ENCODE measurements at regions not wholly inside any gene's neighbourhood (a gene's known extent, or its start where the extent isn't known, plus 50 kb on each side); places are given as distances from the start of the nearest gene placed in this dataset.

- no peak for DNase-seq (ENCODE audit: low read depth)
Measured at GRCh38 chr14:86521843-86522242, 991.9 kb downstream of the FLRT2 start.

- no peak for DNase-seq (ENCODE audit: low read depth)
Measured at GRCh38 chr14:86521031-86521730, 991.2 kb downstream of the FLRT2 start.

GRCh38 chr14:86518298-86518697, 988.4 kb downstream of the FLRT2 start:
- DNase-seq (ENCODE audit: low read depth) = no peak

GRCh38 chr14:86515195-86515594, 985.3 kb downstream of the FLRT2 start:
- DNase-seq (ENCODE audit: low read depth) = no peak

- no peak for DNase-seq (ENCODE audit: low read depth)
Measured at GRCh38 chr14:86513564-86513963, 983.6 kb downstream of the FLRT2 start.

GRCh38 chr14:86513056-86513455, 983.1 kb downstream of the FLRT2 start:
- no peak for DNase-seq (ENCODE audit: low read depth)

GRCh38 chr14:86510491-86510890, 980.5 kb downstream of the FLRT2 start:
- no peak for DNase-seq (ENCODE audit: low read depth)

- DNase-seq (ENCODE audit: low read depth) = no peak
Measured at GRCh38 chr14:86505808-86506207, 975.9 kb downstream of the FLRT2 start.

GRCh38 chr14:86501611-86502010, 971.7 kb downstream of the FLRT2 start:
- DNase-seq (ENCODE audit: low read depth) = no peak

GRCh38 chr14:86491743-86492142, 961.8 kb downstream of the FLRT2 start:
- no peak for DNase-seq (ENCODE audit: low read depth)

- no peak for DNase-seq (ENCODE audit: low read depth)
Measured at GRCh38 chr14:86481104-86481503, 951.2 kb downstream of the FLRT2 start.

- DNase-seq (ENCODE audit: low read depth) = no peak
Measured at GRCh38 chr14:86464341-86464740, 934.4 kb downstream of the FLRT2 start.

GRCh38 chr14:86462193-86462753, 932.3 kb downstream of the FLRT2 start:
- DNase-seq (ENCODE audit: low read depth) = no peak

- DNase-seq (ENCODE audit: low read depth) = no peak
Measured at GRCh38 chr14:86457481-86458135, 927.7 kb downstream of the FLRT2 start.

GRCh38 chr14:86450085-86450484, 920.1 kb downstream of the FLRT2 start:
- DNase-seq (ENCODE audit: low read depth) = no peak

- DNase-seq (ENCODE audit: low read depth) = no peak
Measured at GRCh38 chr14:86442135-86442534, 912.2 kb downstream of the FLRT2 start.

GRCh38 chr14:86430853-86431252, 900.9 kb downstream of the FLRT2 start:
- no peak for DNase-seq (ENCODE audit: low read depth)

GRCh38 chr14:86423214-86423613, 893.3 kb downstream of the FLRT2 start:
- DNase-seq (ENCODE audit: low read depth) = no peak

- DNase-seq (ENCODE audit: low read depth) = no peak
Measured at GRCh38 chr14:86420131-86420530, 890.2 kb downstream of the FLRT2 start.

GRCh38 chr14:86414146-86414545, 884.2 kb downstream of the FLRT2 start:
- no peak for DNase-seq (ENCODE audit: low read depth)

- DNase-seq (ENCODE audit: low read depth) = no peak
Measured at GRCh38 chr14:86404989-86405649, 875.2 kb downstream of the FLRT2 start.

- no peak for DNase-seq (ENCODE audit: low read depth)
Measured at GRCh38 chr14:86404425-86404824, 874.5 kb downstream of the FLRT2 start.

- DNase-seq (ENCODE audit: low read depth) = no peak
Measured at GRCh38 chr14:86402545-86402944, 872.6 kb downstream of the FLRT2 start.

All from T follicular helper cell (primary cell).